GM12872 (cell line): ENCODE measurements at regions not wholly inside any gene's neighbourhood (a gene's known extent, or its start where the extent isn't known, plus 50 kb on each side); places are given as distances from the start of the nearest gene placed in this dataset.

ENCODE experiments used
- TF ChIP-seq, protein P1 (sequence below): IDR thresholded peaks from 3 replicates; pipeline ENCODE4 v1.5.1; 2011; ENCODE audit warnings: low read depth, mild to moderate bottlenecking, low read length, moderate library complexity; ENCODE audit not compliant: insufficient read depth

- TF ChIP-seq, protein P1, sequence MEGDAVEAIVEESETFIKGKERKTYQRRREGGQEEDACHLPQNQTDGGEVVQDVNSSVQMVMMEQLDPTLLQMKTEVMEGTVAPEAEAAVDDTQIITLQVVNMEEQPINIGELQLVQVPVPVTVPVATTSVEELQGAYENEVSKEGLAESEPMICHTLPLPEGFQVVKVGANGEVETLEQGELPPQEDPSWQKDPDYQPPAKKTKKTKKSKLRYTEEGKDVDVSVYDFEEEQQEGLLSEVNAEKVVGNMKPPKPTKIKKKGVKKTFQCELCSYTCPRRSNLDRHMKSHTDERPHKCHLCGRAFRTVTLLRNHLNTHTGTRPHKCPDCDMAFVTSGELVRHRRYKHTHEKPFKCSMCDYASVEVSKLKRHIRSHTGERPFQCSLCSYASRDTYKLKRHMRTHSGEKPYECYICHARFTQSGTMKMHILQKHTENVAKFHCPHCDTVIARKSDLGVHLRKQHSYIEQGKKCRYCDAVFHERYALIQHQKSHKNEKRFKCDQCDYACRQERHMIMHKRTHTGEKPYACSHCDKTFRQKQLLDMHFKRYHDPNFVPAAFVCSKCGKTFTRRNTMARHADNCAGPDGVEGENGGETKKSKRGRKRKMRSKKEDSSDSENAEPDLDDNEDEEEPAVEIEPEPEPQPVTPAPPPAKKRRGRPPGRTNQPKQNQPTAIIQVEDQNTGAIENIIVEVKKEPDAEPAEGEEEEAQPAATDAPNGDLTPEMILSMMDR = no peak
Observed at GRCh38 chr3:25293736-25294135, 134.3 kb upstream of the RARB start.

DNA sequence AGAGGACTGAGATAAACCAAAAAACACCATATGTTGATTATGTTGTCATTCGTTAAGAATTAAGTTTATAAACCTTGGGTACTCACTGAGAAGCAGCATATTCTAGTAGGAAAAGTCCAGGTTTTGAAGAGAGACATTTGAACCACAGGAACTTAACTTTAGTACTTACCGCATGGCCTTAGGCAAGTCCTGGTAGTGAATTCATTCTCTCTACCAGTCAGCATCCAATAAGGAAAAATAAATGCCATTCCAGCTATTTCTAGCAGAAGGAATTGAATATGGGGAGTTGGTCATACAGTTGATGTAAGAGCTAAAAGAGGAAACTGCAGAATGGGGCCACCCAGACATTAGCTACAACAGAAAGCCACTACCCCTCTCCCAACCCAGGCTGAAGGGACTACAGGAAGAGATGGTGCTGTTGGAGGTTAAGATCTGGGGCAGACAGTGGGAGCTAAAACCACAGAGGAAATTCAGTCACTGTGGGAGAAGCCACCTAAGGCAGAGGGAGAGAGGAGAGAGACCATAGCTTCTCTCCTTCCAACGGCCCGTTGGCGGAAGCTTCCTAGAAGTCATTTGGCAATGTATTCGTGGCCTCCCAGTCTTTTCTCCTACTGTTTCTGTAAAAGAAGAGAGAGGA is 133.8 kb upstream of the RARB start:
- TF ChIP-seq, protein P1 = no peak

DNA sequence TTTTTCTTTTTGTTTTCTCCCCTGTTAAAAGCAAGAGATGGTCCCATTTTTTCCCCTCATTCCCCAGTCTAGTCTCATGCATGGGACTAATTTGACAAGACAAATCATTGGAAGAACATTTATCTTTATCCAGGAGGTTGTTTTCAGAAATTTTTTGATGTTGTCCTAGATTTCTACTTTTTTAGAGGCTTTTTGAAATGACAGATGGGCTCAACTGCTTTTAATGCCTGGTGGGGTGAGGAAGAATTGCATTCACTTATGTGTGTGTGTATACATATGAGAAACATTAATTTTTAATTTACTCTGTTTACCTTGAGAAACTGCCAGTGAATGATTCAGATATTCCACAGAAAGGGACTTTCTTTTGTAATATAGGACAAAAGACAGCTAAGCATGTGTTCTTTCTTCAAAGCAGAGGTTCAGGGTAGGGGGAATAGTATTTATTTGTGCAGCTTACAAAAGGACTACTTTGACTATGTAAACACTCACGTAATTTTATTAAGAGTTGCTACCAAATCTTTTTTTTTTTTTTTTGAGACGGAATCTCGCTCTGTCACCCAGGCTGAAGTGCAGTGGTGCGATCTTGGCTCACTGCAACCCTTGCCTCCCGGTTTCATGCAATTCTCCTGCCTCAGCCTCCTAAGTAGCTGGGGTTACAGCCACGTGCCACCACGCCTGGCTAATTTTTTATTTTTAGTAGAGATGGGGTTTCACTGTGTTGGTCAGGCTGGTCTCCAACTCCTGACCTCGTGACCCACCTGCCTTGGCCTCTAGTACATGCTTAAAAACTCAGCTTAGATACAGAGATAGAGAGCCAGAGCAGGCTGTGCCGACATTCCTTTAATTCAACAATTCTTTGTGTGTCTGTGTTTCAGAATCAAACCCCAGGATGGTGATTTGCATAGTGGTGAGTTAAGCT is 130.1 kb upstream of the RARB start:
- TF ChIP-seq, protein P1 = no peak

DNA sequence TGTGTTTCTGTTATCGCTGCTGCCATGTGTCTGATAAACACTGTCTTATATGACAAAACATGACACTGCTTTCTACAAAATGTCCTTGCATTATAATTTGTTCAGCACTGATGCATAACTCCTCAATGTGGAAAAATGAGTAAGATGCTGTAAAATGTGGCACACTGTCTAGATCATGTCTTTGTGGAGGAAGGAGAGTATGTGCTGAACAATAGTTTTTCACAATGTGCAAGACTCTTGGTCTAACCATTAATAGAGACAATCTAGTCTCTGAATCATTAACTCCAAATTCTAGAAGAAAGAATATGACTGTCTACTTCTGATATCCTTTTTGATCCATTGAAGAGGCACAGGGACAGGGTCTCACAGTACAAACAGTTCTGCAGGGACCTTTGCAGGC is 127.9 kb upstream of the RARB start:
- TF ChIP-seq, protein P1 = no peak

- TF ChIP-seq, protein P1 = no peak
Observed at GRCh38 chr3:25304916-25305315, 123.1 kb upstream of the RARB start.

GRCh38 chr3:25306066-25306465 is 122.0 kb upstream of the RARB start:
- TF ChIP-seq, protein P1 = no peak

DNA sequence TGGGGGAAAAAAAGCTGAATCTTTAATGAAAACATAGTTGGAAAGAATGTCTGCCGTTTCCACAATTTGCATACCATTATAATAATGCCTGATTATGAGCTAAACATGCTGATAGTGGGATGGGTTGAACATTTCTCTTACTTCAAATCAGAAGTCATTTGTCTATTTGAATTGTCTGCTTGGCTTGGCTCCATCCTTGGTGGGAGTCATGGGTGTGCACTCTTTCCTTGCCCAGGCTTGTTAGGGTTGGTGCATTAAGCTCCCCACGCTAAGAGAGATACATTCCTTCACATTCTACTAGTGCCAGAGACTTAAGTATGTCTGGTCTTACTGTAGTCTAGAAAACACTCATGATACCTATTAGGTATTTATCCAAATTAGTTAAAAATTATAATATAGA is 121.4 kb upstream of the RARB start:
- TF ChIP-seq, protein P1 = no peak
